ENCODE measurements at regions not wholly inside any gene's neighbourhood (a gene's known extent, or its start where the extent isn't known, plus 50 kb on each side); places are given as distances from the start of the nearest gene placed in this dataset.

DNA sequence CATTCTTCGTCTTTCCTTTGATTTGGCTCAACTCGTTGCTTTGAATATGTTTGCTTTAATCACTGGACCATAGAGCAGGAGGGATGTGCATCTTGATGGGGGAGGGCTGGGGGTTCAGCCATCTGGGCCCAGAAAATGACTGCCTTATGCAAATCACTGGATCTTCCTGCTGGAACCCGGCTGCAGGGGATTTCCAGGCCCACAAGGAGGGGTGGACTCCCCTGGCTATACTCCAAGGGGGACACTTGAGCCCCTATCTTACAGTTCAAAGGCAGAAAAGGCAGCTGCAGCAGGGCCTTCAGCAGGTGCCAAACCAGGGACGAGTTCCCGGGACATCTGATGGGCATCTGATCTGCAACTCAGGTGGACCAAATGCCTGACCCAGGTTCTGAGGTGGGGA is 122.5 kb downstream of the DICER1 start:
- in situ Hi-C loops (cut with HindIII; ENCODE audit: low sequenced_read_pairs): no loop called here

DNA sequence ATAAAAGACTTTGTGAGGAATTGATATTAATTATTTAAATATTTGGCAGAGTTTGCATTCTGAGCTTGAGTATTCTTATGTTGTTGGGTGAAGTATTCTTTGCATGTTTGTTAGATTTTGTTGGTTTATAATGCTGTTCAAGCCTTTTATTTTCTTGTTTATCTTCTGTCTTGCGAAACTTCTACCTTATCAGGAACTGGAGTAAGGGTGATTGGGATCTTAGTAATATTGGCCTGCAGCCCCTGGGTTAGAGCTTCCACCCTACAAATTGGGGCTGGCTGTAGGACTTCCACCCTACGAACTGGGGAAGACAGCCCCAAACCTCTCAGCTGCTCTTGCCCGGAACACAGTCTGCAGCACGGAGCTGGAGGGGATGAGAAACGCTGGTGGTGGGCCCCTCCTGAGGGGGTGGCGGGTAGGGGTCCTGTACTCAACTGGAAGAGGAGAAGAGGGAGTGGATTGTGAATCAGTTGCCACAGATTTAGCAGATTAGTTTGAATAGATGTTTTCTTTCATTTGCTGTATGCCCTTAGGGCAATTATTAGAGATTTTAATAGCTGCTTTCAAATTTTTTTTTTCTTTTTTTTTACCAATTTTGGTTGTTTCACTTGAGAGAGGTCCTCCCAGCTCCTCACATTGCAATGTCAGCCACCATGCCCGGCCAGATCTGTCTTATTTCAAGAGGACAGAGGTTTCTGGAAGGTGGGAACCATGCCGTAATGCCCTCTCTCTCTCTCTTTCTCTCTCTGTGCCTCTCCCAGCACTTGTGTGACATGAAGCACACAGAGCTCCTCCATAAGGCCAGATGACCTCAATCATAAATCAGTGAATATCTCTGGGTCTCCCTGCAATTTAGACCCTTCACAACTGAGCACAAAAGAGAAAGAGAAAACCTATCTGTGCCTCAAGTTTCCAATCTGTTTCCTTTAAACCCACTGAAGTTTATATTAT is 123.4 kb downstream of the DICER1 start:
- in situ Hi-C loops (cut with HindIII; ENCODE audit: low sequenced_read_pairs): no loop called here

DNA sequence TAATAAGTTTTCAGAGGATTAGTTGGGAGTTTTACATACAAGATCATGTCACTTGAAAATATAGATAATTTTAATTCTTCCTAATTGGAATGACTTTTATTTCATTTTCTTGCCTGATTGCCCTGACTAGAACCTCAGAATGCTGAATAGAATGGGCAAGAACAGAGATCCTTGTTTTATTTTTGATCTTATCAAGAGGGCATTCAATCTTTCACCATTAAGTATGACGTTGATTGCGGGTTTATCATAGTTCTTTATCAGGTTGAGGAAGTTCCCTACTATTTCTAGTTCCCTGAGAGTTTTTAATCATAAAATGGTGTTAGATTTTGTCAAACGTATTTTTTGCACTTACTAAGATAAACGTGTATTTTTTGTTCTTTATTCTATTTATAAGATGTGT is 124.3 kb downstream of the DICER1 start:
- in situ Hi-C loops (cut with HindIII; ENCODE audit: low sequenced_read_pairs): no loop called here

DNA sequence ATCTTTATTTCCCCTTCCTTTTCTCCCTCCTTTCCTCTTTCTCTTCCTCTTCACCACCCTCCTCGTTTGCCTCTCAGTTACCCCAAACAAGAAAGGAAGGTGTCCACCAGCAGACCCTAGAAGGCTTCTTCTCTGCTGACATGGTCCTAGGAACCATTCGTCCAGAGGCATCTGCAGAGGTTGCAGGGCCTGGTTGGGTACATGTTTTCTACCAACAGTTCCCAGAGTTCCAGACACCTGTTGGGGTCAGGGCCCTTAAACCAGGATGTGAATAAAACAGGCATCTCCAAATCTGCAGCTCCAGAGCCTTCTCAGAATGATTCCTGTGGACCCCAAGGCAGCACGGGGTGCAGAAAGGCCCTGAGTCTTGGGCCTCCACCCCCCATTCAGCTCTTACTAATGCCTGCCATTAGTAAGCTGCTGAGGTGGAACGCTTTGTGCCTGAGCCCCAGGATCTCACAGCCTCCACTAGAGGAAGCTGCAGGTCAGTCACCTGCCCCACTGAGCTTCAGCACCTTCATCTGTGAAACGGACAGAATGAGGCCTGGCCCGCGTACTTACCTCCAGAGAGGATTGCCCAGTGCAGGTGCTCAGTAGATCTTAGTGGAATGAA is 130.4 kb downstream of the DICER1 start:
- in situ Hi-C loops (cut with HindIII; ENCODE audit: low sequenced_read_pairs): loop anchor here (5.0 kb wide), 1 partner anchor 35 kb away; no protein-coding TSS in a partner anchor

DNA sequence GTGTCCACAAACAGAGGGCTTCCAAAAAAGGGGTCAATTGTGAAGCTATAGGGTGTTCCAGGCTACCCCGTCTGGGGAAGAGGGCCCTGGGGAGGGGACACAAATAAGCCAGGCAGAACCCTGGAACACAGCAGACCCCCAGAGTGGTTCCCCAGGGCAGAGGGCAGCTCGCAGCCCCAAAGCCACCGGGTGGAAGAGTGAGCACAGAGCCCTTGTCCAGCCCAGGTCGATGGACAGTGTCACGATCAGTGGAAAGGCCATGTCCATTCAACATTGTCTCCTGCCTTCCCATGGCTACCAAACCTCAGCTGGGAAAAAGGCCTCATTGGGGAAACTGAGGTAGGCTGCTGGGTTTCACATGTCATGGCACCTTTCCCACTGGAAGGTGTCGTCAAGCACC is 131.4 kb downstream of the DICER1 start:
- in situ Hi-C loops (cut with HindIII; ENCODE audit: low sequenced_read_pairs): loop anchor here (5.0 kb wide), 1 partner anchor 36 kb away; no protein-coding TSS in a partner anchor

DNA sequence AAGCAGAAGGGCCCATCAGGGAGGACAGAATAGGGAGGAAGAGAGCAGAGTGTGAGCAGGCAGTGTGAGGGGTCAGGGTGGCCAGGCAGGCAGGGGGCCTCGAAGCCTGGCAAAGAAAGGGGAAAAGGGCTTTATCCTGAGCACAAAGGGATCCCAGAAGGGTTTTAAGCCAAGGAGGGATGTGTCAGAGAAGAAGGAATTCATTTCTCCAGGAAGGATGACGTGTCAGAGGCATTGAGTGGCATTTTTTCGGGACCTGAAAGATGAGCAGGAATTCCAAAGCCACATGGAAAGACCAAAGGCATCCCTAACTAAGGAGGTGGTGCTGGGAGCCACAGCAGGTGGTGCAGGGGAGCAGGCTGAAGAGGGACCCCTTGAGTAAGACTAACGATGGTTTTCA is 132.1 kb downstream of the DICER1 start:
- in situ Hi-C loops (cut with HindIII; ENCODE audit: low sequenced_read_pairs): loop anchor here (5.0 kb wide), 1 partner anchor 37 kb away; no protein-coding TSS in a partner anchor

DNA sequence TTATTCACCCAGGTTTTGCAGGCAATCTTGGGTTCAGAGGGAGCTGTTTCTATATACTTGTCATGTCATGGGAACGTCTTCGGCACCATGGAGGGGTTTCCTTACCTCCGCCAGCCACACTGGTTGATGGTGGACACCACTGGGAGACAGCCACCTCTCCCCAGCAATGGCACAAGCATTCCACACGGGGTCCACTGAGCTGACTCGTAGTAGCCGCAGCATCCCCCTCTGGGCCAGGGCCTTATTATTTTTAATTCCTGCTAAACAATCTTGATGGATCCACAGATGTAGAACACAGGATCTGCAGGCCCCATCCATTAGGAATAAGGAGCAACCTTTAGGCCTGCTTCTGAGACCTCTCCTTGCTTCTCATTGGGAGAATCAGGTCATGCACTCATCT is 132.9 kb downstream of the DICER1 start:
- in situ Hi-C loops (cut with HindIII; ENCODE audit: low sequenced_read_pairs): no loop called here

DNA sequence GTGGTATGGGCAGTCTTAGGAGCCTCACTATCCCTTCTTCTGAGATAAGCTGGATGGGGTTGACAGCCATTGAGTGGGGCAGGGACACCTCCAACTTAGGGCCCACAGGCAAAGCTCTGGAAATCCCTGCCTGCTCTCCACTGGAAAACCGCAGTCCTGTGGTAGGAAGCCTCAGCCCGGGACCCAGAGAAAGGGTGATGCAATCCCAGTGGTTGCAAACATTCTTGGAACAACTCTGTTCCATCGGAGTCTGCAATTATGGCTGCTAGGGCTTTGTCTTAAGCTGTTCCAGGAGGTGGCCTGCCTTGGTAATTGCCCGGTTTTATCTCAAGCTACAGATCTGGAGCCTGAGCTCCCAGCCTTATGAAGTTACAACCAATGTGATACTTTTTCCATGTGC is 133.4 kb downstream of the DICER1 start:
- in situ Hi-C loops (cut with HindIII; ENCODE audit: low sequenced_read_pairs): no loop called here

DNA sequence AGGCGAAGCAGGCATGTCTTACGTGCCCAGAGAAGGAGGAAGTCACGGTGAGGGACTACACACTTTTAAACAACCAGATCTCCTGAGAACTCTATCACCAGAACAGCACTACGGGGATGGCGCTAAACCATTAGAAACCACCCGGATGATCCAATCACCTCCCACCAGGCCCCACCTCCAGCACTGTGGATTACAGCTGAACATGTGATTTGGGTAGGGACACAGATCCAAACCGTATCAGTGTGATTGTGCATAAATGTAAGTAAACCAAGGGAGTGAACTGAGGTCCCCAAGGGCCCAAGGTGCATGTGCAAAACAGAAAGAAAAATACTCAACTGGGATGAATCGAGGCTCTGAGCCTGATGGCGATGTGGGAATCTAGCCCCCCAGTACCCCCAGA is 134.2 kb downstream of the DICER1 start:
- in situ Hi-C loops (cut with HindIII; ENCODE audit: low sequenced_read_pairs): no loop called here

DNA sequence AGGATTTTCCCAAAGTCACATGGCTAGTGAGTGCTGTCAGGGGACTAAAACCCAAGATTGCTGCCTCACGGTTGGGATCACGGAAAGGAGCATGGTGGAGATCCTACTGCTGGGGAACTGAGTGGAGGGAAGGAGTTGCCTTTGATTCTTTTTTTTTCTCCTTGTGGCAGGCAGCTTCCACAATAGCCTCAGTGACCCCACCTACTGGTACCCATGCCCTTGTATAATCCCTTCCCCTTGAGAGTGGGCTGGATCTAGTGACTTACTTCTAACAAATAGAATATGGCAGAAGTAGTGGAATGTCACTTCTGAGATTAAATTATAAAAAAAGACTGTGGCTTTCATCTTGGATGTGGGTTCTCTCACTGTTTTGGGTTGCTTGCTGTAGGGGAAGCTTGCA is 135.7 kb downstream of the DICER1 start:
- in situ Hi-C loops (cut with HindIII; ENCODE audit: low sequenced_read_pairs): no loop called here

DNA sequence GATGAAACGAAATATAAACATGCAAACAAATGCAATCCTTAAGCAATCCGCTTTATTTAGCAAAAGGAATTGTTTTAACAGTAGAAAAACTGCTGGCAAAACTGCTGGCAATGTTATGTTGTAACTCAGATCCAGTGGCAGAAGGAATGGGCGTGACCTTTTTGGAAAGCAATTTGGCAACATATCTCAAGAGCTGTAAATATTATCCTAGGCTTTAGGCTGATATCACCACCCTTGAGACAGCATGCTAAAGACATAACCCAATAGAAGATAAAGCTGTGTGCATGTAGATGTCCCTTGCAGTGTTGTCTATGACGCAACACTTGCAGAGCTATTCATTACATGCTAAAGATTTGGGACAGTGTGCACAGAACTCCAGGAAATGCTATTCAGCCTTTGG is 138.5 kb downstream of the DICER1 start:
- in situ Hi-C loops (cut with HindIII; ENCODE audit: low sequenced_read_pairs): no loop called here

DNA sequence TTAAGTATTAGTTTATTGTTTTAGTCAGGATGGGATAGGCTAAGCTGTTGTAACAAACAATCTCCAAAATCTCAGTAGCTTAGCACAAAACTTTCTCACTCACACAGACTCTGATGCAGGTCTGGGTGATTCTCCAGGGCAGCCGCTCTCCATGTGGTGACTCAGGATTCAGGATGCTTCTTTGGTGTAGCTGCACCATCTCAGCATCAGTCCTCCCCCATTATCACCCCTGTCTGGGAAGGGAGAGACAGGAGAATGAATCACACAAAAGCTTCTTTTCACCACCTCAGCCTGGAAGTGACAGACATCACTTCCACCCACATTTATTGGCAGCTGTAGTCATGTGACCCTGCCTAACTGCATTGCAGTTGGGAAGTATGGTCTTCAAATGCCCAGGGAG is 142.3 kb downstream of the DICER1 start:
- in situ Hi-C loops (cut with HindIII; ENCODE audit: low sequenced_read_pairs): no loop called here

DNA sequence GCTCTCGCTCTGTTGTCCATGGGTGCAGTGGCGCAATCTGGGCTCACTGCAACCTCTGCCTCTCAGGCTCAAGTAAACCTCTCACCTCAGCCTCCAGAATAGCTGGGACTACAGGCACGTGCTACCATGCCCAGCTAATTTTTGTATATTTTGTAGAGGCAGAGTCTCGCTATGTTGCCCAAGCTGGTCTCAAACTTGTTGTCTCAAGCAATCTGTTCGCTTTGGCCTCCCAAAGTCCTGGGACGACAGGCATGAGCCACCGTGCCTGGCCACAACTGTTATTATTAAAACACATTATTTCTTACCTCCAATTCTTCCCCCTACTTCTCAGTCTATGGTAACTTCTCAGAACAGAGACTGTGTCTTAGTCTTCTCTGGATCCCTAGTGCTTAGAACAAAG is 143.3 kb downstream of the DICER1 start:
- in situ Hi-C loops (cut with HindIII; ENCODE audit: low sequenced_read_pairs): no loop called here

DNA sequence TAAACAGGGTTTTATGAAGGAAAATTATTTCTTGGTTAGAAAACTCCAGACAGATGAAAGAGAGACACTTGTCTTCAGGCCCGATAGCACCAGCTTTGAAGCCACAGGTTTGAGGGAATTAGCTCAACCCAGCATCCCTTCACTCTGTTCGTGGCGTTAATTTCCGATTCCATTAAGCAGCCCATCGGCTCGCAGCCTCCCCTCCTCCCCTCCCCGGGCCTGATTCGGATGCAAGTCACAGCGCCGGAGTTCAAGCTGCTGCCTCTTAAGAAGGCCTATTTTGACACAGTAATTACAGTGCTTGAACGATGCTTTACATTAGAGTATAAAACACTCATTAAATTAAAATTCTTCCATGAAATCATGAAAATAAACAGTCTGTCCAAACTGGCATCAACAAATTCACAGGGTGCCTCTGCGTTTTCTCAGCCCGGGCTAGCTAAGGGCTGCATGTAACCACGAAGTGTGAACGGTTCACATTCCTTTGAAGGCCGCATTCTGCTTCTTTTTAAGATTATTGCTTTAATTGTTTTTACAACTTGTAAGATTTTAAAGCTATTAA is 145.8 kb downstream of the DICER1 start:
- in situ Hi-C loops (cut with HindIII; ENCODE audit: low sequenced_read_pairs): no loop called here

DNA sequence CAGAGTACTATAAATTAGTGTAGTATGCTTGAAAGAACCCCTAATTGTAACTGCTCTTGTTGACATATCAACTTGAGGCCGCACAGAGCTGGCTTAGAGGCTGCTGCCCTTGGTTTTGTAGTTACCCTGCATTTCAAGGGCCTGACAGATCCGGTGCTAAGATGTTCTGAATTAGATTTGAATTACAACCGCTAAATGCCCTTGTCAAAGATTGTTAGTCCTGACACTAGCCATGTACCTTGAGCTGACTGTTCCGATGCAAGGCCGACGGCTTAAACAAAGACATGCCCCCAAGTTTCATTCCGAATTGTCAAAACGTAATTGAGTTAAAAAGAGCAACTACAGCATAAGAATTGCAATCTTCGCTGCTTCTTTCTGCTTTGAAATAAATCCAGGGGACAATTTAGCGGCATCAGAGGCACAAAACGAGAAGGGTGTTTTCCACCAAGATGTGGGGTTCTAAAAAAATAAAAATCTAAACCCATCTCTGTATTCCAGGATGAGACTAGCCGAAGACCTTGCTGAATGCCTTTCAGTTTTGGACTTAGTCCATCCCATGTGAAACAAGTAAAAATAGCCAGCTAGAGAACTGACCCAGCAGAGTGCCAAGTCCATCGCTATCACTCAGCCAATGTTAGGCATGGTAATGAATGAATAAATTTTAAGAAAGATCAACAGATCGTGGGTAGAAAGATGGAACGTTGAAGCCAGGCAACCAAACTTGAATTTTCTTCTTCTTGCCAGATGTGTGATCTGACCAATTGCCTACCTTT is 148.7 kb downstream of the DICER1 start:
- in situ Hi-C loops (cut with HindIII; ENCODE audit: low sequenced_read_pairs): no loop called here

DNA sequence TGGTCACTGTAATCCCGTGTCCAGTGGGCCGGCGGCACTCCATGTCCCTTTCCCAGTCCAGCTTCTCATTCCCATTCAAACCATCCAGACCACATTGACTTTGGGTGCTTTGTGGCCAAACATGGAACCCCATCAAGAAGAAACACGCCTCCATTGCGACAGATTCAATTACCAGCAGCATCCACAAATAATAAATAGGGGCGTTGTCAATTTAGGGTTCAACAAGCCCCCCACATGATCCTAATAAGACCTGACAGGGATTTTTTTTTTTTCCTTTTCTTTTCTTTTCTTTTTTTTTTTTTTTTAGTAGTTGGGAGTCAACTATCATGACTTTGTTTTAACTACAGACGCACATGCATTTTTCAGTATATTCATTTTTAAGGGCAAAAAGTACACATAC is 149.4 kb downstream of the DICER1 start:
- in situ Hi-C loops (cut with HindIII; ENCODE audit: low sequenced_read_pairs): no loop called here

DNA sequence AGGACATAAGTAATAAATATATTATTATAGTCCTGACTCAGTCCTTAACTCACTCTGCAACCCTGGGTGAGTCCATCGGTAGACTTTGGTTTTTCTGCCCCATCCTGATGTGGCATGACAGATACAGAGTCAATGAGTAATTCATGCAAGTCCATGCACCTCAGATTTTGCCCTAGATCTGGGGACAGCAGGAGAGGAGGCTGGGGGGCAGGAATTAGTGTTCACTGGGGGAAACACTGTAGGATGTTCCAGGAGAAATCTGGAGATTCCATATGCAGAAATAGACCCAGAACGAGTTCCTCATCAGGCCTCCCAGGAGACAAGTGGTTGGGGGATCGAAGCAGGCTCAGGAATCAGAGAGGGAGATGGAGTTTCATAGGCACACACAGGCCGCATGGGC is 150.8 kb downstream of the DICER1 start:
- in situ Hi-C loops (cut with HindIII; ENCODE audit: low sequenced_read_pairs): no loop called here

DNA sequence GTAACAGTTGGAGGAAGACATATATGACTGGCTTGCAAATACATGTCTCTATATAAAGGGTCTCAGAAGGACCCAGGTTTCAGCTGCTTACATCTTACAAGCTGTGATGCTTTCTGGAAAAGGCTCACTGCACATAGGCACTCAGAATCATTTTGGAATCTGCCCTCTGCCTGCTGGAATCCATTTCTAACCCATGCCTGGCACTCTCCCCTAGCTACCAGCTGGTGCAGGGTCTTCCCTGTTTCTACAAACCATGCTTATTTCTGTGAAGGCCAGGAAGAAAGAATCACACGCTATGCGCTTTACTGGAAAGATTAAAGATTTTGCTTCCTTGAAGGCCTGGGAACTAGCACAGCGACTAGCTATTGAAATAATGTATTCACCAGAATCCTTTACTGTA is 151.3 kb downstream of the DICER1 start:
- in situ Hi-C loops (cut with HindIII; ENCODE audit: low sequenced_read_pairs): no loop called here

DNA sequence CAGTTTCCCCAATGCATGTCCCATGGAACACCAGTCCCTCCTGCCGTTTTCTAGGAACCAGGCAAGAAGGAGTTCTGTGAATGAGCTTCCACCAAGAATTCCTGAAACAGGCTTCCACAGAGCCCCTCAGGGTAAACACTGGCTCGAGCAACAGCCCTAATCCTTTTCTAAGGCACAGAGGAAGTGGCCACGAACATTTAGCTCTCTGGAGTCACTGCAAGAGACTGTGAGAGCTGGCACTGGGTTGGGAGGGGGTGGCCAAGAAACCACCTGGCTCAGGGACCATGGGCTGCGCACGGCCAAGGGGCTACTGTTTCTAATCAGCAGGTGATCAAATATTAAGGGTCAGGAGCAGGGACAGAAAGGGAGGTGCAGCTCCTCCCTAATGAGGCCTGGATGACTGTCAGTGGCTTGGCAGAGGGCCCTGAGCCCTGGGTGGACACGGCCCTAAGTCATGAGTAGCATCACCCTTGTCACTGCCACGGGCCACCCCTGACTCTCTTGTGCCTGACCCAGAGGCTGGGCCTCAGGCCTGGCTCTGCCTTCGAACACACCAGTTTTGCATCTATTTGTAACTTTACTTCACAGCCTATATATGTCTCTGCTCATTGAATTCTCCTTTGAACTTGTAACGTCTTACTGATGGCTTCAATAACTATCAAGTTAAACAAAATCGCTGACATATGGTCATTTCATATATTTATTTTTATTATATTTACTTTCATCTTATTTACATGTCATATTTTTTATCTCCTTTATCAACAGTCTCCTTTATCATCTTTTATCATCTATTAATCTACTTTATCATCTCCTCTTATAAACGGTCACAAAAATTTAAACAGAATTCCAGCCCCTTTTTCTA is 154.0 kb downstream of the DICER1 start:
- in situ Hi-C loops (cut with HindIII; ENCODE audit: low sequenced_read_pairs): no loop called here

DNA sequence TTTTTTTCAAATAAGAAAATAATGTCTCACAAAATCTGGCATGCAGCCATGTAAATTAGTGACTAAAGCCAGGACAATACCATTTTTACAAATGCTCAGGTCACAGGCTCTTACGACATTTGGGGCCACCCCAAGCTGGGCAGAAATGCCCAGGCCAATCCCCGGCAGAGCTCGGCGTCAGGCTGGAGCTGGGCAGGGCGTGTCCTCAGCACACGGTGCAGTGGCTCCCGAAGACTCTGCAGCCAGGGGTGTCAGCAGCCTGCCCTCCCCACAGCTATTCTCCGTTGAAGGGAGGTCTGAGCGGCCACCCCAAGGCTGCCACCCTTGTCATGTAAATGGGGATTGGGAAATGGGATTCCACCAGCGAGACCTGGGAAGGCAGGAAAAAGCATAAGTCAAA is 158.6 kb downstream of the DICER1 start:
- in situ Hi-C loops (cut with HindIII; ENCODE audit: low sequenced_read_pairs): no loop called here

All from endothelial cell of hepatic sinusoid (primary cell).